GM21515 (cell line): ENCODE measurements at regions not wholly inside any gene's neighbourhood (a gene's known extent, or its start where the extent isn't known, plus 50 kb on each side); places are given as distances from the start of the nearest gene placed in this dataset.
"Not testable (repeated sequence)": the region's sequence is repeated elsewhere in the genome, so short reads cannot be mapped to it uniquely, and the experiment has no call there.

Source experiments
- ATAC-seq: cut with Tn5 transposase; IDR thresholded peaks from one replicate; pipeline ENCODE4 v1.9.1; 2021; ENCODE audit not compliant: unreplicated experiment

- ATAC-seq: no peak
These were observed 51.8 kb upstream of the ENPEP start for GRCh38 chr4:110424144-110424543.

DNA sequence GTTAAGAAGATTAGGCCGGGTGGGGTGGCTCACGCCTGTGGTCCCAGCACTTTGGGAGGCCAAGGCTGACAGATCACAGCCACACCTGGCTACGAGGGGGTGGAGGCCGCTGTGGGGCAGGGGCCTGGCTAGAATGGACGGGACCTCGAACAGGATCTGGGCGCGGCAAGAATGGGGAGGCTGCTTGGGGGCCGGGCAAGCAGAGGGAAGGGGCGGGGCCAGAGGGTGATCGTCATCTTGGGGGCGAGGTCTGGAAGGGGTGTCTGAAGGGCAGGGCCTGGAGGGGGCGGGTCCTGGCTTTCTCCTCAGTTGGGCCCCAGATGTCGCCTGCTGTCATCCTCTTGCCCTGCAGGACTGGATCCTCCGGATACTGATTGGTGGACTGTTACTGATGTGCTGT, 57.3 kb upstream of the ENPEP start:
- ATAC-seq: no peak

GRCh38 chr4:110417136-110417535, 58.8 kb upstream of the ENPEP start:
- ATAC-seq: no peak

DNA sequence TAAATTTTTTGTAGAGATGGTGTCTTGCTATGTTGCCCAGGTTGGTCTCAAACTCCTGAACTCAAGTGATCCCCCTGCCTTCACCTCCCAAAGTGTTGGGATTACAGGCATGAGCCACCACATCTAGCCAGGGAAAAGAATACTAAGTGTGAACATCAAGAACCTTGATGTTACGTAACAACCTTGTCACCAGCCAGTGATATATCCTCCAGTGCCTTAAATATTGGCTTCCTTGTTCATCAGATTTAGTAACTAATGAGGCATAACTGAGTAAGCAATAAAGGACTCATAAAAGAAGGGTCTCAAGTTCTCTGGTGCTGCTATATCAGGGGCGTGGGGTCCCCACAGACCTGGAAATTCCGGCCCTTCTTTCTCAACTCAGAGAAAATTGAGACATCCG, 60.5 kb upstream of the ENPEP start:
- ATAC-seq: no peak

- ATAC-seq: no peak
These were observed 60.9 kb upstream of the ENPEP start for GRCh38 chr4:110415041-110415440.

DNA sequence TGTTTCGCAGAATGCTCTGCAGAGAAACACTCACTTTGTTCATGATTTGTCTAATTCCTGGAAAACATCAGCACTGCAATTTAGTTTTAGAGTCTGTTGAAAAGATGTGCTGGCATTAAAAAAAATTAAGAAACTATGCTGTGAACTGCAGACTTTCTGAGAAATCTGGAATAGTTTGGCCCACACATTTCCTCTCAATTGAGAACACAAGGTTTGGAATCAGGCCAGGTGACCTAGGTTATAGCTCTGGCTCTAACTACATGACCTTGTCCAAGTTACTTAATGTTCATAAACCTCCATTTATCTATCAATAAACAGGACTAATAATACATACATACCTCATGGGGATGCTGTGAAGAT, 61.4 kb upstream of the ENPEP start:
- no peak for ATAC-seq

DNA sequence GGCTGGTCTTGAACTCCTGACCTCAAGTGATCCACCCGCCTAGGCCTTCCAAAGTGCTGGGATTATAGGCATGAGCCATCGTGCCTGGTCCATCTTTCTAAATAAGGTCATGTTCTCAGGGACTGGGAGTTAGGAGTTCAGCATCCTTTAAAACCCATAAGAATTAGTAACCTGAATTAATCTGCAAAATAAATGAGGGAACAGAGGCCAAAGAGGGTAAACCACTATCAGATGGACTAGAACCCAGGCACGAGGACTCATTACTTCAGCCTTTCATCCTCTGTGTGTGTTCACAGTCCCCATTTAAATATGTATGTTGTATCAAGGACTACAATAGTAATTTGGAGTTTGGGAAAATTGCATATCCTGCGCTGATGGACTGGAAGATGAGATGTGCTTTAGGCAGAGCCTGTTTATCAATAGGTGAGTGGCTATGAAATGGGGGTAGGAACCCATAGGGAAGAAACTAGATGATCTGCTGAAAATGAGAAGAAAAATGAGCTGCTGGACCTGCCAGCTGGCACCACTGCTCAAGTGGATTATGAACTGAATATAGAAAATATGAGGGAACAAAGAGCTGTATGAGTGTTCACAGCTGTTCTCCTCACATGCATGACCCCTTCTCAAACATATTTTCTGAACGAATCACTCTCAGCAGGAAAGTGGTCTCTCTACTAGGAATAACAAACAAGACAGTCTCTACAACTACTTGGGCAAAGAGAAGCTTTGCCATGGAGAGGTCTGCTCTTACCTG, 62.0 kb upstream of the ENPEP start:
- ATAC-seq: not testable (repeated sequence)

DNA sequence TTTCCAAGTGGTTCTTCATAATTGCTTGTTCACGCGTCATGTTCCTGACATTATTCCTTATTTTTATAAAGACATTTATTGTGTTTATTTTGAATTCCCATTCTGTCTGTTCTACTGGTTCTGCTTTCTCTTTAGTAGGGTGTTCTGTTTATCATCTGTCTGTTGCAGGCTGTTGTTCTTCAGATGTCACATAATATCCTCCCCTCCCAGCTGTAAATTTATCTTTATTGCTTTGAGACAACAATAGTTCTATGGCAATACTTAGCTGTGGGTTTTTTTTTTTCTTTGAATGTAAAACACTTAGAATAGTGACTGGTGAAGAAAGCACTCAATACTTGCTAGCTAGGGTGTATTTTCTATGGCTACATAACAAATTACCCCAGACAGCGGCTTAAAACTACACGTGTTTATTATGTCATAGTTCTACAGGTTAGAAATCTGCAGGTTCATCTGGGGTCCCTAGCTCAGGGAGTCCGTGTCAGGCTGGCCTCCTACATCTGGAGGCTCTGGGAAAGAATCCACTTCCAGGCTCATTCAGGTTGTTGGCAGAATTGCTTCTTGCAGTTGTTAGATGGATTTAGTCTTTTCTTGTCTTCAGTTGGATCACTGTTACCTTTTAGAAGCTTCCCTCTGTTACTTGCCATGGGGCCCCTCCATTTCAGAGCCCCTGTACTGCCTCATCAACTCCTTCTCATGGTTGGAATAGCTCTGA, 63.4 kb upstream of the ENPEP start:
- no peak for ATAC-seq

- no peak for ATAC-seq
These were observed 64.4 kb upstream of the ENPEP start for GRCh38 chr4:110411574-110412011.

GRCh38 chr4:110410853-110411573, 64.9 kb upstream of the ENPEP start:
- ATAC-seq: not testable (repeated sequence)

- no peak for ATAC-seq
These were observed 75.9 kb upstream of the ENPEP start for GRCh38 chr4:110400086-110400485.

GRCh38 chr4:110399046-110399445, 76.9 kb upstream of the ENPEP start:
- not testable (repeated sequence) for ATAC-seq

DNA sequence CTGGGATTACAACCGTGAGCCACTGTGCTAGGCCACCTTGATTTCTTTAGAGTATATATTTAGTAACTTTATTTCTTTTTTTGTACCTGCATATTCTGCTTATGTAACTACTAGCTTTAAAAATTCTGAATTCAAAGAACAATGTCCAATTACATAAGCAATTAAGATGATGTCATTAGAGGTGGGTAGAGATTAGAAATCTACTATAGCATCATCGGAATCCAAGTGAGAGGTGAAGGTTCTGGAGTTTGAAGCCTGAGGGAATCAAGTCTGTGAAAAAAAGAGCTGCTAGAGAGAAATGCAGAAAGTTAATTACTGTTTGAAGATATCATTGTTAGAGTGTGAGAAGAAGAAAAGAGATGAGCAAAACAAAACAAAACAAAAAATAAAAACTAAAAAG, 79.0 kb upstream of the ENPEP start:
- no peak for ATAC-seq

DNA sequence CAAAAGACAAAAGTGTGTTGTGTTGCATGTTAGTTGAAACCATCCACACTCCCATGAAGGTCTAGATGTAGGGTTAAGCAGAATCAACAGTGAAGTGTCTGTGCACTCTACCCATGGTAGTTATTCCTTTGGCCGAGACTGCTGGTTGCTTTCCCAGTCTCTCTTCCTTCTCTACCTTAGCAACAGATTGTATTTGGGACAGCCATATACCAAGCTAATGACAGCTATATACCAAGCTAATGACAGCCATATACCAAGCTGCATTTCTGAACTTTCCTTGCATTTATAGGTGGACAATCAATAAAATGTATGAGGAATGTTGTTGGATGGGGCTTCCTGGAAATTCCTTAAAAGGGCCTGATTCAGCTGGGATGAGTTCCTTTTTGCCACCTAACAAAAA, 80.5 kb upstream of the ENPEP start:
- ATAC-seq: no peak

DNA sequence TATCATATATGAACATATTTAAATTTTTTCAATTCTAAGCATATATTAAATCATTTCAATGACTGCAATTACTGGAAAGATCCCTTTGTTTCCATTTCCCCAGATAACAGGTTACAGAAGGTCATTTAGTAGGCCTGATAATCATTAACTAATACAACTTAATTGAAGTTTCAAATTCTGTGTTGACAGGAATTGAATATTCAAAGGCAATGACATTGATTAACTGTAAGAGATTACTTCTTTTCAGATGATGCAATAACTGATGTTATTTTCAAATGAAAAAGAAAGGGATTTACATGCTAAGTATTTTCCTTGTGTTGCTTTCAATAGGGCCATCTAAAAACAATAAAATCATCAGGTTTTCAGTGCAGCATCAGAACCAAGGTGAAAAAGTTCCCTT, 81.1 kb upstream of the ENPEP start:
- ATAC-seq: no peak

- no peak for ATAC-seq
These were observed 94.2 kb upstream of the ENPEP start for GRCh38 chr4:110381784-110382183.

GRCh38 chr4:110372485-110372884, 103.5 kb upstream of the ENPEP start:
- ATAC-seq: no peak

DNA sequence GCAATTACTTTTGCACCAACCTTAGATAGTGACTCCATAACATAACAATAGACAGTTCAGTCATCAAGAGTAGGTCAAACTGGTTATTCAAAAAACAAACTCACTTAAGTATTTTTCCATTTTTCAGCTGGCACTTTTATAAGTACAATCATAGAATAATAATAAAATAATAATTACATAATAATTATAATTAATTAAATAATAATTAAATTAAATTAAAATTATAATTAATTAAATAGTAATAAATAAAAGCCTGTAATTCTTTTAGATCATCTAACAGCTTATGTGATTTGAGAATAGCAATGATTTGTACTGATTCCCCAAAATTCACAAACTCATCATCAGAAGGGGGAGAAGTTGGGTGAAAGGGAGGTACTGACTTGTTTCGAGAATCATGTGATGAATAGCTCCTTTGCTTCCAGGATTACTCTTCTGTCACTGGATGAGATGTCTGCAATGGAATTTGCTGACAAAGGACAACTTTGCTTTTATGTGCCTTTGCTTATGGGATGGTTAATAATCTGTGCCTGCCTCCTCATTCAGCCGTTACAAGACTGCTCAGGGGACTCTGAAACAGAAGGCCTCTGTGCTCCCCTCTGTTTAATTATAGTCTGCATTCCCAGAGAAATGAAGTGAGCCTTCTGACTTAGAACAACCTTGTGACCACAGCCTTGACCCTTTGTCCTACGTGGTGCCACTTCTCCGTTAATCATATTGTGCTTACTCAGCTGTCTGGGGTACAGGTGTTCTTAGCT, 104.8 kb upstream of the ENPEP start:
- ATAC-seq: no peak

DNA sequence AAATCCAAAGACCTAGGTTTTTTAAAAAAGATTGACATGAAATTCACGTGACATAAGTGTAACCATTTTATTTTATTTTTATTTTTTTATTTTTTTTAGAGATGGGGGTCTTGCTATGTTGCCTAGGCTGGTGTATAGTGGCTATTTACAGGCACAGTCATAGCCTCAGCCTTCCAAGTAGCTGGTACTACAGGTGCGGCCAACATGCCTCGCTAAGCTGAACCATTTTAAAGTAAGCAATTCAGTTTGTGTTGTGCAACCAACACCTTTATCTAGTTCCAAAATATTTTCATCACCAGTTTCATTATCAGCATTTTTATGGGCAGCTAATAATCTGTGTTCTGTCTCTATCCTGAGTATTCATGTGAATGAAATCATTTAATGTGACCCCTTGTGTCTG, 107.5 kb upstream of the ENPEP start:
- ATAC-seq: no peak

DNA sequence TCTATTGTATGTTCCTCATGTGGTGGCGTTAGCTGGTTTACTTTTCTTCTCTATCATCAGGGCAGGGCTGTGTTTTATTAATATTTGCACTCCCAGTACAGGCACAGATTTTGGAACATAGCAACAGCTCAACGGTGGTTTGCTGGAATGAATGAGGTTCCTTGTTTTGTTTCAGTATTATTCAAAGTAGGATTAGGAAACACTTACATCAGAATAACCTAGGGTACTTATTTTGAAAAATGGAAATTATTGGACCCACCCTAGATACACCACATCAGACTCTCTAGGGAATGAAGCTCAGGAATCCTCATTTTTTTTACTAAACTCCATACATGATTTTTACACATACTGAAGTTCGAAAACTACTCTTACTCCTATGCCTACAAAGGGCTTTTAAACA, 108.8 kb upstream of the ENPEP start:
- no peak for ATAC-seq

DNA sequence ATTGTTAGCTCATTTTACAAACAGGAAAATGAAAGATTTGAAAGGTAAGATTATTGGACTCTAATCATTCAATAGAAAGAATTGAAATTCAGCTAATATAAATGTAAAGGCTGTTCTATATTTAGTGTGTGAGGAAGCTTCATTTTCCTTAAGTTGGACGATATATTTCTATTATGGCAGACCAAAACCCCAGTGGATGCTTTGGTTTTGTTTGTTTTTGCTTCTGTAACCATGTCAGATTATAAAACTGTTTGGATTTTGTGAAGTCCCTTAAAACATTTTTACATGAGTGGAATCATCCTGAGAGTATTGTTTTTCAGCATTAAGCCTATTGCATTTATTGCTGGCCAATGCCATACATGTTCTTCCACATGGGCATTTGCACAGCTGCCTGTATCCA, 110.2 kb upstream of the ENPEP start:
- ATAC-seq: no peak
